ENCODE measurements at regions not wholly inside any gene's neighbourhood (a gene's known extent, or its start where the extent isn't known, plus 50 kb on each side); places are given as distances from the start of the nearest gene placed in this dataset.
"Not testable (repeated sequence)": the region's sequence is repeated elsewhere in the genome, so short reads cannot be mapped to it uniquely, and the experiment has no call there.

DNA sequence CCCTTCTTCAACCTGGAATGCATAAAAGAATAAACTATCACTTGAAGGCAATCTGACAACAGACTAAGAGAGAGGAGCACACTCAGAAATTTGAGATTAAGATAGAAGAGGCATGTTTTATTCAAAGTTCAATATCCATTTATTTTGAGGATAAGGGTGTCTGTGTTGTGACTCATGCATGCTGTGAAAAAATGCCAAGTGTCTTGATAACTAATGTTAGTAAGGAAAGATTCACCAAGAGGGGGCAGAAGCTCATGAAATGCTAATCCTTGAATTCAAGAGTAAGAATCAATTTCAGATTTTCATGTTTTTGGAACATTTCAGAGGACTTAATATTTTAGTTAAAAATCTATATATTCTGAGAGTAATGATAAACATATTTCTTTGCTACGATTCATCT, 94.0 kb downstream of the IFI44 start:
- TF ChIP-seq, protein P1, sequence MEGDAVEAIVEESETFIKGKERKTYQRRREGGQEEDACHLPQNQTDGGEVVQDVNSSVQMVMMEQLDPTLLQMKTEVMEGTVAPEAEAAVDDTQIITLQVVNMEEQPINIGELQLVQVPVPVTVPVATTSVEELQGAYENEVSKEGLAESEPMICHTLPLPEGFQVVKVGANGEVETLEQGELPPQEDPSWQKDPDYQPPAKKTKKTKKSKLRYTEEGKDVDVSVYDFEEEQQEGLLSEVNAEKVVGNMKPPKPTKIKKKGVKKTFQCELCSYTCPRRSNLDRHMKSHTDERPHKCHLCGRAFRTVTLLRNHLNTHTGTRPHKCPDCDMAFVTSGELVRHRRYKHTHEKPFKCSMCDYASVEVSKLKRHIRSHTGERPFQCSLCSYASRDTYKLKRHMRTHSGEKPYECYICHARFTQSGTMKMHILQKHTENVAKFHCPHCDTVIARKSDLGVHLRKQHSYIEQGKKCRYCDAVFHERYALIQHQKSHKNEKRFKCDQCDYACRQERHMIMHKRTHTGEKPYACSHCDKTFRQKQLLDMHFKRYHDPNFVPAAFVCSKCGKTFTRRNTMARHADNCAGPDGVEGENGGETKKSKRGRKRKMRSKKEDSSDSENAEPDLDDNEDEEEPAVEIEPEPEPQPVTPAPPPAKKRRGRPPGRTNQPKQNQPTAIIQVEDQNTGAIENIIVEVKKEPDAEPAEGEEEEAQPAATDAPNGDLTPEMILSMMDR (IDR thresholded peaks at IDR 0.05; ENCODE audit: low read depth, low read length, missing control alignments) = peak; percentile 38
- in situ Hi-C loops (cut with HindIII; ENCODE audit: low pct_ligation_motif_present, low sequenced_read_pairs) = no loop called here
- DNase-seq = peak; percentile 48

DNA sequence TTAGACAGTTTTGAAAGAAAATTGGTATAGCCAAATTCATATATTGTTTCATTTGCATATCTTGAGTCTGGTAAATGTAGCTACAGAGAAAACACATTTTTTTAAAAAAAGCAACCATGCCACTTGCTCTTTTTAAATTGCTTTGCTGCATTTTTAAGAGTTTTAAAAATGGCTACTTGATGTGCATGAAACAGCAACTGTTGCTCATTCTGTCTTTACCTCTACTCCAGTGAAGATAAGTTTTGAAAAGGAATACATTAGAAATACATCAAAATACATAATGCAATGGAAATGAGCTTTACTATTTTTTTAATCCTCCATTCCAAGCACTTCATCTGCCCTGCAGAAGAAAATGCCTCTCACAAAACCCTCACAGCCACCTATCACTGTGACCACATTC, 95.5 kb downstream of the IFI44 start:
- Histone ChIP-seq H3K4me3 (ENCODE audit: low read depth, low read length) (no peak overlapping the region), H3K27me3 (replicated peaks) (no peaks in the 10 kb centered on the region), H3K36me3 (replicated peaks) (no peaks in the 10 kb centered on the region), H3K27ac (no peak overlapping the region)
- TF ChIP-seq, protein P1 (IDR thresholded peaks at IDR 0.05; ENCODE audit: low read depth, low read length, missing control alignments) = no peak
- in situ Hi-C loops (cut with HindIII; ENCODE audit: low pct_ligation_motif_present, low sequenced_read_pairs) = no loop called here
- DNase-seq = no peak

More for the DNA sequence above, 94.0 kb downstream of the IFI44 start:
- Histone ChIP-seq H3K27me3 (replicated peaks) (no peaks in the 10 kb centered on the region), H3K4me3 (ENCODE audit: low read depth, low read length) (no peak overlapping the region), H3K36me3 (replicated peaks) (no peaks in the 10 kb centered on the region), H3K27ac (no peak overlapping the region)

DNA sequence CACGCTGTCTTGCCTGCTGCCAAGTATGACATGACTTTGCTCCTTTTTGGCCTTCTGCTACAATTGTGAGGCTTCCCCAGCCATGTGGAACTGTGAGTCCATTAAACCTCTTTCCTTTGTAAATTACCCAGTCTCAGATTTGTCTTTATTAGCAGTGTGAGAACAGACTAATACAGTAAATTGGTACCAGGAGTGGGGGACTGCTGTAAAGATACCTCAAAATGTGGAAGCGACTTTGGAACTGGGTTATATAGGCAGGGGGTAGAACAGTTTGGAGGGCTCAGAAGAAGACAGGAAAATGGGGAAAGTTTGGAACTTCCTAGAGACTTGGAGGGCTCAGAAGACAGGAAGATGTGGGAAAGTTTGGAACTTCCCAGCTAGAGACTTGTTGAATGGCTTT, 104.0 kb downstream of the IFI44 start:
- DNase-seq; H3K27me3 ChIP-seq (replicated peaks); in situ Hi-C loops (cut with HindIII; ENCODE audit: low pct_ligation_motif_present, low sequenced_read_pairs); H3K36me3 ChIP-seq (replicated peaks); H3K27ac ChIP-seq; H3K4me3 ChIP-seq (ENCODE audit: low read depth, low read length): not testable (repeated sequence)

DNA sequence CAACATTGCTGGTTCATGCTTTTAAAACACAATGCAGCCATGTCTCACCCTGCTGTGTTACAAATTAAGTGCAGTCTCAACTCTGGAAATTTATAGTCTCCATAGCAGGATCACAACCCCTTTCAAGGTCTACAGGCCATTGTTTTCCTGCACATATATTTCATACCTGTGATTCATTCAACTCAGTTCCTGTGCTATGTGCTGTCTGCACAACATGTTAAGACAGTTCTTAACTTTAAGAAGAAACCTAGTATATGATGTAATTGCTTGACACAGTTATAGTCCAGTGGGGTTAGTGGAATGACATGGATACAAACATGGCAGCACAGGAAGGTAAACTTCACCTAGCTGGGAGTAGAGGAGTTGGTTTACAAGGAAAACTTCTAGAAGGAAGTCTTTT, 106.4 kb downstream of the IFI44 start:
- Histone ChIP-seq H3K27ac (no peak overlapping the region), H3K4me3 (ENCODE audit: low read depth, low read length) (no peak overlapping the region), H3K27me3 (replicated peaks) (no peaks in the 10 kb centered on the region), H3K36me3 (replicated peaks) (no peaks in the 10 kb centered on the region)
- TF ChIP-seq, protein P1 (IDR thresholded peaks at IDR 0.05; ENCODE audit: low read depth, low read length, missing control alignments) = no peak
- in situ Hi-C loops (cut with HindIII; ENCODE audit: low pct_ligation_motif_present, low sequenced_read_pairs) = no loop called here
- no peak for DNase-seq

DNA sequence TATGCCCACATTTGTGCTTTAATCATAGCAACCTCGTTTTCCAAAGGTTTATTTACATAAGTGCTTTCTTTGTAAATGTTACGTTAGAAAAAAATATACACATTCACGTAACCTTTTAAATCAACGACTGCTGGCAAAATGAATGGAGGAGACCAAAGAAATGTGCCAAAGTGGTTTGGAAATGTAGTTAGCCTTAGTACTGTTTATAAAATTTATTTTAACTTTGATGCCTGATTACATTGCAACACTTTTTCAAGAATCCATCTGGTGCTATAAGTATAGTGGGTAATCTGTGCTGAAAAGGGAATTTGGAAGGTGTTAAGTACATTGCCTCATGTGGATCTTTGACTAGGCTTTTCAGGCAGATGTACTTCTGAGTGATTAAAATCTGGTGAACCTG, 108.9 kb downstream of the IFI44 start:
- no peak overlapping the region for H3K27ac ChIP-seq
- TF ChIP-seq, protein P1 (IDR thresholded peaks at IDR 0.05; ENCODE audit: low read depth, low read length, missing control alignments) = no peak
- in situ Hi-C loops (cut with HindIII; ENCODE audit: low pct_ligation_motif_present, low sequenced_read_pairs) = no loop called here
- DNase-seq = no peak
- no peaks in the 10 kb centered on the region for H3K36me3 ChIP-seq (replicated peaks)
- H3K4me3 ChIP-seq (ENCODE audit: low read depth, low read length) = no peak overlapping the region
- no peaks in the 10 kb centered on the region for H3K27me3 ChIP-seq (replicated peaks)

DNA sequence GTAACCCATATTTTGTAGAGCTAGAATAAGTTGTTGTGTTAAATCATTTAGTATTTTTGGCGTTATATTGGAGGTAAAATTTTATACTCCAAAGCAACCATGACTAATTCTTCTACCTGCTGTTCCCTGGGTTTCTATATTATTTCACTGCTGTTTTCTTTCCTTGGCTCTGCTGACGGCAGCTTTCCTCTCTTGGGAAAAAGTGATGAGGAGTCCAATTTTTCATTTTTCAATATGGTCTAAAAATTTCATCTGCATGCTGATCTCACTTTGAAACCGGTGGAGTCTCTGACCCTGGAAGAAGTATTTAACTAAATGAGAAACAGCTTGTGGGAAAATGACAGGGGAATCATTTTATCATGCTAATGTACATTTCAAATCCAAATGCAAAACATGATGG, 110.2 kb downstream of the IFI44 start:
- Histone ChIP-seq H3K36me3 (replicated peaks) (no peaks in the 10 kb centered on the region), H3K27me3 (replicated peaks) (no peaks in the 10 kb centered on the region), H3K27ac (no peak overlapping the region), H3K4me3 (ENCODE audit: low read depth, low read length) (no peak overlapping the region)
- TF ChIP-seq, protein P1 (IDR thresholded peaks at IDR 0.05; ENCODE audit: low read depth, low read length, missing control alignments) = no peak
- DNase-seq = no peak
- in situ Hi-C loops (cut with HindIII; ENCODE audit: low pct_ligation_motif_present, low sequenced_read_pairs) = no loop called here
